GM21381 (cell line): ENCODE measurements at regions not wholly inside any gene's neighbourhood (a gene's known extent, or its start where the extent isn't known, plus 50 kb on each side); places are given as distances from the start of the nearest gene placed in this dataset.
"Not testable (repeated sequence)": the region's sequence is repeated elsewhere in the genome, so short reads cannot be mapped to it uniquely, and the experiment has no call there.

Experiments
- ATAC-seq: cut with Tn5 transposase; IDR thresholded peaks from one replicate; pipeline ENCODE4 v1.9.1; 2021; ENCODE audit warnings: mild to moderate bottlenecking, moderate library complexity; ENCODE audit not compliant: unreplicated experiment

DNA sequence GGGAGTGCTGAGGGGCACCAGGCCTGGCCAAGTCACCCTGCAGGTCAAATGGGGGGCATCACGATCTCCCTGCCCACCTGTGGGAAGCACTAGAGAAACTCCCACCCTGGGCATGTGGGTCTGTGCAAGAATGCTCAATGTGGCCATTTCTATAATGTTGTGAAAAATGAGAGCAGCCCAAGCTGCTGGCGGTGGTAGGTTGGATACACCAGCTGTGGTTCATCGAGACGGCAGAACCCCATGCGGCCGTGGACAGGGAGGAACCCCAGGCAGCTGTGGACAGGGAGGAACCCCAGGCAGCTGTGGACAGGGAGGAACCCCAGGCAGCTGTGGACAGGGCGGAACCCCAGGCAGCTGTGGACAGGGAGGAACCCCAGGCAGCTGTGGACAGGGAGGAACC, 129.1 kb downstream of the BRD1 start:
- not testable (repeated sequence) for ATAC-seq

DNA sequence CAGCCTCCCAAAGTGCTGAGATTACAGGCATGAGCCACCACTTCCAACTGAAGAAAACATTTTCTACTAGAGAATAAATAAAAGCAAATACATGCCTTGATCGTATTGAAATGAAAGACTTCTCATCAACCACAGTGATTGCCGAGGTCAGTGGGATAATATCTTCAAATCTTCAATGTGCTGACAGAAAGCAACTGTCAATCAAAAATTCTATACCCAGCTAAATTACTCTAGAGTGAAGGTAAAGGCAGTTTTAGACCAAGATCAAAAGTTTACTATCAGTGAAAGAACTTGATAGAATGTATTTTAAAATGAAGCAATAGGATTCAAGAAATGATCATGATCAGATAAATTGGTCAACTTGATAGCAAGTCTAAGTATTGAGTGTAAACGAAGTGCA, 130.6 kb downstream of the BRD1 start:
- no peak for ATAC-seq

DNA sequence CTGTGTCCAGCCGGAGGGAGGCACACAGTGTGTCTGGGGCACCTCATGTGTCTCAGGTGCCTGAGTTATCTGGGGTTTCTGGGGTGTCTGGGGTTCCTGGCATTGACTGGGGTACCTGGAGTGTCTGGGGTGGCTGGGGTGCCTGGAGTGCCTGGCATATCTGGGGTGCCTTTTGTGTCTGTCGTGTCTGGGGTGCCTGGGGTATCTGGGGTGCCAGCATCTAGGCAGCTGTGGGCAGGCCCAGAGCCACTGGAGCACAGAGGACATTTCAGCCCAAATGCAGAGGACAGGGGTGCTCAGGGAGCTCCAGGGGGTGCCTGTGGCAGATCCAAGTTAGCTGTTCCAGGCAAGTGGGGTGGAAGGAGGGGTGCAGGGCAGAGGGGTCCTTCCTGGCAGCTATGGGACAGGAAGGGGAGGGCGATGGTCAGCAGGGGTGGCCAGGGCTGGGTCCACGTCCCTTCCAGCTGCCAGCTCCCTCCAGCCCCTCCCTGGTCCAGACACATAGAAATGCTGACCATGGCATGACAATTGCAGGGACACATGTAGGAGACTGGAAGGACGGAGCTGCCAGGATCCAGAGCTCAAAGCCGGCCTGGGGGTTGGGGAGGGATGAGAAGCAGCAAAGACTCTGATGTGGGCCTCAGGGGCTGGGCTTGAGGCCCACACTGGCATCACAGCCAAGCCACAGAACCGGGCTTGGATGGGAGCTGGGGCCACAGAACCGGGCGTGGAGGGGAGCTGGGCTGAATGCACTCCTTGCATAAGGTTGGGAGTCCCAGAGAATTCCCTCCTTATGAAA, 133.0 kb downstream of the BRD1 start:
- ATAC-seq, result no peak

DNA sequence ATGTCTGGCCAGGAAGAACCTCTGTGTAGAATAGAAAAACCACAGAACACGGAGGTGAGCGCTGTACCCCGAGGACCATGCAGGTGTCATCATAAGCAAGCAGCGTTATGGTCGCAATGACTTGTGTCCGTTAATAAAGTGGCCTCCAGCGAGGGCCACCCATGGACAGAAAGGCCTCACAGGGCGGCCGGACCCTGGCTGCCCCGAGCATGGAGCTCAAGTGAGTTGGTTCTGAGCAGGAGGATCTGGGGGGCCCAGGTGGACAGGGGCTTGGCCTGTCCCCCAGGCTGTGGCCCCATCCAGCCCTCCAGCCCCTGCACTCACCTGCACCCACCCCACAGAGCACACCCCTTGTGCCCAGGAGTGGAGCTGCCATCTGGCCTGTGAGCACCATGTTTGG, 133.8 kb downstream of the BRD1 start:
- no peak for ATAC-seq

DNA sequence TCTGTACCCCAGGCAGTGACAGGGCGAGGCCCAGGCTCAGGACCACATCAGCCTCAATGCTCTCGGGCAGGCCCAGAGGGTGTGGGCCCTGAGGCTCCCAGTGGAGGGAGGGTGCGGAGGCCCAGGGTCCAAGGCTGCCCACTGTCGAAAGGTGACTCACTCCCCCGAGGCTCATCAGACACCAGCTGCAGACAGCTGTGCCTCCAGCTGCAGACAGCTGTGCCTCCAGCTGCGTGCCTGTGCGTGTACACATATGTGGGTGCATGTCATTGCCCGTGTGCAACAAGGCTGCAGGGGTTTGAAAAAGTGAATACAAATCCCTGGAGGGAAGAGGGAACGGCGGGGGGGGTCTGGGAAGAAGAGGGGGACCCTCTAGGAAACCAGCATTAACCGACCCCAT, 134.3 kb downstream of the BRD1 start:
- no peak for ATAC-seq

DNA sequence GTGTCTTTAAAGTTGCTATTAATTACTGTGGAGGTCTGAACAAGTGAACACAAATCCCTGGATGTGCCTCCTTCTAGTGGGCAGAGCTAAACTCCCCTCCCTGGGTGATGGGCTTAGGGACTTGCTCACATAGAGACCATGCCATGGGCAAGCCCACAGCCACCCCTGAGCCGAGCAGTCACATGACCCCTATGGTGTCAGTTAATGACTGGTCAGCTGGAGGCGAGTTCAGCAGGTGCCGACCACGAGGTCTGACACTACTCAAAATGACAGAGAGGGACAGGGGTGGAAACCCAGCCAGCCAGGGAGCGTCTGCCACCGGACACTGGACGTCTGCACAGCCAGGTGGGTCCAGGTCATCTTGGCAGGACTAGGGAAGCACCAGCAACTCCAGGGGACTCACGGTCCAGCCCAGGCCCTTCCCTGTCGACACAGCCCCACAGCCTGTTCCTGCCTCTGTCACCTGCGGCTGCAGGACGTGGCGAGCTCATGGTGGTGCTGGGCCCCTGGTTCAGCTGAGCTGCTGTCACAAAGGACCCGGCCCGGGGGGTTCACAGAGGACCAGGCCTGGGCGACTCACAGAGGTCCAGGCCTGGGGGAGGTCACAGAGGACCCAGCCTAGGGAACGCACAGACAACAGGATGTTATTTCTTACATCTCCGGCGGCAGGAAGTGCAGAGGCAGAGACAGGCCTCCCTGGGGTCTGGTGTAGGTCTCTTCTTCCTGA, 135.0 kb downstream of the BRD1 start:
- ATAC-seq, result no peak

DNA sequence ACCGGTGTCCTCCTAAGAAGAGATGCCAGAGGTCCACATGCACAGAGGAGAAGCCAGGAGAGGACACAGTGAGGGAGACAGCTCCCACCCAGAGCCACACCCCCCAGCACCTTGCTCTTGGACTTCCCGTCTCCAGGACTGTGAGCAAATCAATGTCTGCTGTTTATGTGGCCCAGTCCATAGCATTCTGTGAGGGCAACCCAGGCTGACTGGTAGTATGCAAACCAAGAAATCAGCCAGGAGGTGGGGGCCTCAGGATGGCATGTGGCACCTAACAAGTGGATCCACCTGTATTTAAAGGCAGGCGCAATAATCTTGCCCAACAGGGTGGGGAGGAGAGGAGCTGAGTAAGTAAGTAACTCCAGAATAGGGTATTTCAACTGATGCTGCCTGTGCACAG, 136.4 kb downstream of the BRD1 start:
- ATAC-seq, result no peak

DNA sequence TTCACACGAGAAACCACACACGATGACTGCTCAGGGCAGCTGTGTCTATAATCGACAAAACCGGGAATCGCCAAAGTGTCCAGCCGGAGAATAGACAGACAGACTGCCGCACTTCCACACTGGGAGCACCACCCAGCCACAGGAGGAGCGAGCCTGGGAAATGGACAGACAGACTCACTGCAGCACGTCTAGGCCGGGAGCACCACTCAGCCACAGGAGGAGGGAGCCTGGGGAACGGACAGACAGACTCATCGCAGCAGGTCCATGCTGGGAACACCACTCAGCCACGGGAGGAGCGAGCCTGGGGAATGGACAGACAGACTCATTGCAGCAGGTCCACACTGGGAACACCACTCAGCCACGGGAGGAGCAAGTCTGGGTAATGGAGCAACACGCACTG, 137.2 kb downstream of the BRD1 start:
- ATAC-seq, result no peak

DNA sequence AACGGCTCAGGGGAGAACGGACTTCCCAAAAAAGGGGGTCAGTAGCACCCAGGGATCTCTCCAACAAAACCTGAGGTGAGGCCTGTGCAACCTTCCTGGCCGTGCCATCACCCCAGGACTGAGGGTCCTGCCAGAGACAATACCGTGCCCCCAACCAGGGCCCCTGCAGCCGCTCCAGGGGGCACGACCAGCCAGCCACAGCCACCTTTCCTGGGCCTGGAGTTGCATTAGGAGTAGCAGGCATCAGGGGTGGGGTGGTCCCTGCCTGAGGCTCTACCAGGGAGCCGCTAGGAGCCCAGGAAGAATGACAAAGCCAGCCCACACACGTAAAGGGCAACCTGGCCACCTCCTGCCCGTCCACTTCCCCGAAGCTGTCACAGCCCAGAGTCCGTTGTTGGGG, 137.8 kb downstream of the BRD1 start:
- ATAC-seq, result no peak

DNA sequence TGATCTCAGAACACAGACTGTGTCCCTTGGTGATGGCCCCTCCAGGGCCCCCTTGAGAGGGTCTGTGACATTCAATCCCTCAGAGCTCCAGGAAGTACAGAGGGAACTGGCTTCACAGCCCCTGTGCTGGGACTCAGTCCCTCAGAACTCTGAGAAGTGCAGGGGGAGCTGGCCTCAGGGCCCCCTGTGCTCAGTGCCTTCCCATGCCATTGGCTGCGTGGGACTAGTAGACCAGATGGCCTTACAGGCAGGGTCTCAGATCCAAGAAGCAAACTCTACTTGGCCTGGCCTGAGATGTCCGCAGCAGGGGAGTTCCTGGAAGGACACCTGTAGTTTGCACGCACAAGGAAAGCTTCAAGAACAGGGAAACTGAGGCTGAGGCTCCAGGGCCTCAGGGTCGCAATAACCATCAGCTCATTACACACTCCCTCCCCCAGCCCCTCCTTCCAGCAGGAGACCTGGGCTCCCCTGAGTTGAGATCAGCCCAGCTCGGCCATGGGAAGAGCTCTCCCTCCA, 138.4 kb downstream of the BRD1 start:
- no peak for ATAC-seq

DNA sequence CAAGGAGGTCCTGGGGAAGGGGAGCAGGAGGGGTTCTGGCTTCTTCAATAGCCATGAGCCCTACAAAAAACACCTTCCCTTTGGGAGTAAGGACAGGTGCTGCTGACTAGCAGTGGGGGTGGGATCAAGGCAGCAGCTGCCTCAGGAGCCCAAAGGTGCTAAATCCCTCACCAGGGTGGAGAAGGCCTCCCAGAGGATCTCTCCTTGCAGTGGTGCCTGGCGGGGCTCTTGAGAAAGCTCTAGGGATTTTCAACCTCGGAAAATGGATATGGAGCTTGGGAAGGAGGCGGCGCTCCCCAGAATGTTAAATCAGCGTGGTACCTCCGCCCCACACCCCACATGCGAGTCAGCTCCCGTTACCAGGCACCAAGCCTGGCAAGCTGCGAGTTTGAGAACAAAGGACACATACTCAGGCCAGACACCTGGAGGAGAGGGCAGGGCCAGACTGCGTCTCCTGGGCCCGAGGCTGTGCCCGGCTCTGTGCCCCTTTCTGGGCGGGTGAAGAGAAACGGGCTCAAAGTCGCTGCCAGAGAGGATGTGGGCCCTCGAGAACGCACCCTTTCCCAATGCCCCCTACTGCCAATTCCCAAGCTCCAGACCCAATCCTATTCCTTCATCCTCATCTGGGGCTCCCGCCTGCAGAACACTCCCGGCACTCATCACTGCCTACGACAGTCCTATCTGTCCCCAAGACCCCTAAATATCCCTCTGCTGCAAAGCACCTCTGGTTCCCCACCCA, 139.0 kb downstream of the BRD1 start:
- ATAC-seq, result no peak

DNA sequence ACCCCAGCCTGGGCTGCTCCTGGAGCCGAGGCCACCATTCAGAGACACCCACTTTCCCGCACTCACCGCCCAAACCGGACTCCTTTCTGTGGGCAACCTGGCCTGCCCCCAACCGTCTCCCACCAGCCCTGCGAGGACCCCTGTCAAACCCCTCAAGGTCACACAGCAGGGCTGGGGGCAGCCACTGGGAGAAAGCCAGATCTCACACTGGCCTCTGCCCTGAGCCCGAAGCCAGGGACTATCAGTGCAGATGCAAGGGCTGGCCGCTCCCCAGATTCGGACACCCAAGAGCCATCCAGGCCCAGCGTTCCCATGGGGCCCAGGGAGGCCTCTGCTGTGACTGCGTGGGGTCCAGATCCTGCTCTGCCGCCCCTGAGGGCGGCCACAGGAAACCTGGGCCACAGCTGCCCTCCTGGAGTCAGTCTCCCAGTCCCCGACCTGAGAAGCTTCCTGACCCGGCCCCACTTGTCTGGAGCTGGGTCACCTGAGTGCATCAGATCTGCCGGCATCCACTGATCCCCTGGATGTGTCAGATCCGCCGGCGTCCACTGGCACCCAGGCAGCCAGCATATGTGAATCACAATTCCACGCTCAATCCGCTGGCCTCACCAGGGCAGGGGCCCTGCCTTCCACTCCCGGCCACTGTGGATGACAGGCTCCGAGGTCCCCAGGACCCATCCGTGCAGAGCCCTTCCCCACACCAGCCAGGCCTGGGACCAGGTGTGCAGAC, 139.7 kb downstream of the BRD1 start:
- no peak for ATAC-seq

DNA sequence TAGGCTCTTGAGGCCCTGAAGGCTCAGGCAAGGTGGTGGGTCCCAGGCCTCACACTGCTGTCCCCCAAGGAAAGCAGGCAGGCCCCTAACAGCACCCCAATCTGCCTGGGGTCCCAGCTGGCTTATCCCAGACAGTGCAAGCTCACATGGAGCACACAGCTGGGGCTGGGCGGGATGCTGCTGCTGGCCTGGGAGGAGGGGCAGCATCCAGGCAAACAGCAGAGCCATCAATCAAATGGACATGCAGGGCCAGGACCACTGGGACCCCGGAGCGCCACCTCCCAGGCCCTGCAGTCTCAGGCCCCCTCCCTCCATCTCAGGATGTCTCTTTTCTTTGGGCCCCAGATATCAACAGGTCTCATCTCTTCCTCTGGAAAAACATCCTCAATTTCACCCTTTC, 140.3 kb downstream of the BRD1 start:
- no peak for ATAC-seq

DNA sequence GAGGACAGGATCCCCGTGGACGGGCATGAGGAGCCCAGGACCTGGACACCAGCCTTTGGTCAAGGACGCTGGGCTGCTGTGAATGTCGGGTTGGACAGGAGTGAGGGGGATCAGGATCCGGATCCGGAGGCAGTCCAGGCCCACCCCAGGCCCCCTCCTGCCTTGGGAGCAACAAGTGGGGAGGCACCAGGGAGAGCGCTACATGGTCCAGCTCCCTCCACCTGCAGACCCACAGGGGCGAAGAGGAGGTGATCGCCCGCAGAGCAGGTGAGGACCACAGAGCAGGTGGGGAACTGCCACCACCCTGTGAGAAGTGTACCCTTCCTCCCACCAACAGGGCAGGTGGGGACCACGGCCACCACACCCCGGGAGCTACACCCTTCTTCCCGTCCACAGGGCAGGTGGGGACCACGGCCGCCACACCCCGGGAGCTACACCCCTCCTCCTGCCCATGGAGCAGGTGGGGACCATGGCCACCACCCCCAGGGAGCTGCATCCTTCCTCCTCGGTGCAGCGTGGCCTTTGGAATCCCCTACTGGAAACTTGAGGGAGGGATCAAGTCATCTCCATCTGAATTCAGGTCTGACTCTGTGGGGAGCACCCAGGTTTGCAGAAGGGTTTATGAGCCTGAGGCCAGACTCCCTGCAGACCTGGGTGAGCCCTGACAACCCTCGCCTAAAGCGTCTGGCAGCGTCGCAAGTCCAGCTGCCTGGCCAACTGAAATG, 141.0 kb downstream of the BRD1 start:
- no peak for ATAC-seq

DNA sequence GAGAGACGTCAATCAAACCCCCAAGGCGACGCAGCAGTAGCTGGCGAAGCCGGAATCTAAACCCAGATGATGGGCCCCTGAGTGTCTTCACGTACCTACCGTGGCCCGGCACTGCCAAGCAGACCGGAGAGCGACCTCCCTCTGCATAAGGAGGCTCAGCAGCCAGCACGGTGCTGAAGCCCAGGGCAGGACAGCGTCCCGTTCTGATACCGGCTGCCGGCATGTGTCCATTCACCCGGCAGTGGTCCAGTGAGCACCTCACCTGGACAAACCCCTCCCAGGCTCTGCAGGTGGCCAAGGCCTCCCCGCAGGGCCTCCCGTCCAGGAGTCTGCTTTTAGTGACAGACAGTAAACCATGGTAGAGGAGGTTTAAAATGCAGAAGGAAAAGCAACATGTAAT, 142.0 kb downstream of the BRD1 start:
- ATAC-seq, result no peak

DNA sequence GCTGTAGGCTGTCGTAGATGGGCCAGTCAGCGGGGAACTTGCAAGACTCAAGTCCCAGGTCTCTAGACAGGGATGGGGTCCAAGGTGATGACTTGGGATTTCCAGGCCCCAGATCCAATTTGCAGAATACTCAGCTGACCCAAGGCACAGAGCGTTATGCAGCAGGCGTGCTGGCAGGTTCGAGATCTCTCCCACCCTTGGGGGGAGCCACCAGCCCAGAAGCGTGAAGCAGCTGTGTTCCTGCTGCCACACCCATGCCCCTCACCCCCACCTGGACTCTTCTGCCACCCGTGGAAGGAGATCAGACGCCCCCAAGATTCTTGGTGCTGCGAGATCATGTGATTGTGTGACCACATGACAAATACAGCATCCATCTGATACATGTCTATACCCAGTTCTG, 142.6 kb downstream of the BRD1 start:
- no peak for ATAC-seq

DNA sequence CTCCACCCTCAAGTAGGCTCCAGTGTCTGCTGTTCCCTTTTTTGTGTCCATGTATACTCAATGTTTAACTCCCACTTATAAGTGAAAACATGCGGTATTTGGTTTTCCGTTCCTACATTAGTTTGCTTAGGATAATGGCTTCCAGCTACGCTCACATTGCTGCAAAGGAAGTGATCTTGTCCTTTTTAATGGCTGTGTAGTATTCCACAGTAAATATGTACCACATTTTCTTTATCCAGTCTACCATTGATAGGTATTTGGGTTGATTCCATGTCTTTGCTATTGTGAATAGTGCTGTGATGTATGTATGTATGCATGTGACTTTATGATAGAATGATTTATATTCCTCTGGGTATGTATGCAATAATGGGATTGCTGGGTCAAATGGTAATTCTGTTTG, 144.6 kb downstream of the BRD1 start:
- ATAC-seq, result no peak

DNA sequence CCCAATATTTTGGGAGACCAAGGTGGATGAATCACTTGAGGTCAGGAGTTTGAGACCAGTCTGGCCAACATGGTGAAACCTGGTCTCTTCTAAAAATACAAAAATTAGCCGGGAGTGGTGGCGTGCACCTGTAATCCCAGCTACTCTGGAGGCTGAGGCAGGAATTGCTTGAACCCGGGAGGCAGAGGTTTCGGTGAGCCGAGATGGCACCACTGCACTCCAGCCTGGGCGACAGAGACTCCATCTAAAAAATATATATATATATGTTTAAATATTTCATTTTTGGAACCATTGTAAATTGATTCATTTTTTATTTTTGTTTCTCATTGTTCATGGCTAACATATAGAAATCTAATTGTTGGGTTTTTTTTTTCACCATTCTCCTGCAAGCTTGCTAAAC, 146.9 kb downstream of the BRD1 start:
- not testable (repeated sequence) for ATAC-seq

DNA sequence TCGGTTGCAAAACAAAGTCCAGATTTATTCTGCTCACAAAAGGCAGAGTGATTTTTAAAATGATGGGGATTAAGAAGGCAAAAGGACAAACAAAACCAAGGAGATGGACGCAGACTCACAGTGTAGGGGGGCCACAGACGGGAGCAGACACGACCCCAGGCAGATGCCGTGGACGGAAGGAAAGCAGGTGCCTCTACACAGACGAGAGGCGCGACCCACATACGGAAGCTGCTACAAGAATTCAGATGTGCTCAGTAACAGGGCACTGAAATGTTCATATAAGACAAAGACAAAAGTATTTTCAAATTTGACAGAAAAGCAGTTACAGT, 148.9 kb downstream of the BRD1 start:
- no peak for ATAC-seq

DNA sequence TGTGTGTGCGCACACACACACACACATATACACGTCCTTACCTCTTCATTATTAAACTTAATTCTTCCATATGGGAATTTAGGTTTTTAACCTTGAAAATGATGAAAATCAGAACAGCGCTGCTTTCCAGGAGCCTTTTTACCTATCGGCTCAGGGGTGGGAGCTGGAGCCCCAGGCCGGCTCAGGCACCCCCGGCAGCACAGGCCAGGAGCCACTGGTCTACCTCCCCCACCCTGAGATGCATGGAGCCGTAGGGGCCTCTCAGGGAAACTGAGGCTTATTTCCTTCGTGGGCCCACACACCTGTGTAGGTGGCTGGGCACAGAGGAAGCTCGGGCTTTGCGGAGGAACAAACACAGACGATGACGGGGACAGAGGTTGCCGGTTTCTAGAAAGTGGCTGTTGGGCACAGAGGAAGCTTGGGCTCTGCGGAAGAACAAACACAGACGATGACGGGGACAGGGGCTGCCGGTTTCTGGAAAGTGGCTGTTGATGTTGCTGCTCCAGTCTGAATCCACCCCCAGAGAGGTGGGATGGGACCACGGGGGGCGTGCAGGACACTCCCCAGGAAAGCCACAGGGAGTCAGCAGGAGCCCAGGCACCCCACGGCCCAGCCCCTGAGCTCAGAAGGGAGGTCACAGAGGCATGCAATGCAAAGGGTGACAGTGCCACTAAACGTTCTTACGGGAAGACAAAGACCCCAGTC, 149.4 kb downstream of the BRD1 start:
- no peak for ATAC-seq
